ENCODE measurements at regions not wholly inside any gene's neighbourhood (a gene's known extent, or its start where the extent isn't known, plus 50 kb on each side); places are given as distances from the start of the nearest gene placed in this dataset.

- intact Hi-C loops (cut with DNase I) = loop anchor here in 1 of 2 donors (10.0 kb wide), 2 partner anchors 117 to 1483 kb away; no protein-coding TSS in a partner anchor
- DNase-seq (ENCODE audit: low spot score) = no peak
Observed at GRCh38 chr3:159887911-159888310, 100.7 kb upstream of the IL12A start.

DNA sequence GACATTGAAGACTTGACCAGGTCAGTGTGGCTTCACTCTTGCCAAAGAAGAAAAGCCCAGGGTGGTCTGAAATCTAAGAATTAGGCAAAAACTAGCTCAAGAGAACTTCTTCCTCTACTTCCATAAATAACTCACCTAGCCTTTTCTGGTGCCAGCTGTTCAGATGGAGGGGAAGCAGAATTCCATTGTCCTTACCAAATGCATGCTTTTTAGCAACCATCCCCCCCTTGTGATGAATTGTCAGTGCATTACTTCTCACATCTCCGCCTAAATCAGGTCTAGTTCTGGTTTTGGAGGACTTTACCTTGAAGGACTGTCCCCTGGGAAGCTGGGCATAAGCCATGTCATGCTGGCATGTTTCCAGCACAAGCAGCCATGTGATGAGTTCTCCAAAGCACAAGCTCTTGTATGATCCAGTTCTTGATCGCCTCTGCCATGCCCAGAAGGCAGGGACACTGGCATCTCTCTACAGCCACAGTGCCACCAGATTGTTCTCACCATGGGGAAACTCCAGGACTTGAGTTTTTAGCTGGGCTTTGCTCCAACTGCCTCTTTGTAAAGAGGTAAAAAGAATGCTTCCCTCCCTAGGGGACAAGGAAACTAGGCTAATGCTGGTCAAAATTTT is 96.4 kb upstream of the IL12A start:
- no peak for DNase-seq (ENCODE audit: low spot score)
- intact Hi-C loops (cut with DNase I) = no loop called here

- intact Hi-C loops (cut with DNase I) = no loop called here
- no peak for DNase-seq (ENCODE audit: low spot score)
Observed at GRCh38 chr3:159892801-159893200, 95.8 kb upstream of the IL12A start.

GRCh38 chr3:159894386-159894785 is 94.2 kb upstream of the IL12A start:
- intact Hi-C loops (cut with DNase I) = no loop called here
- DNase-seq (ENCODE audit: low spot score) = no peak

GRCh38 chr3:159895430-159895829 is 93.2 kb upstream of the IL12A start:
- DNase-seq (ENCODE audit: low spot score) = no peak
- intact Hi-C loops (cut with DNase I) = no loop called here

- intact Hi-C loops (cut with DNase I) = no loop called here
- no peak for DNase-seq (ENCODE audit: low spot score)
Observed at GRCh38 chr3:159896543-159896942, 92.1 kb upstream of the IL12A start.

GRCh38 chr3:159897331-159898075 is 91.1 kb upstream of the IL12A start:
- no peak for DNase-seq (ENCODE audit: low spot score)
- intact Hi-C loops (cut with DNase I) = no loop called here

- no peak for DNase-seq (ENCODE audit: low spot score)
- intact Hi-C loops (cut with DNase I) = no loop called here
Observed at GRCh38 chr3:159898147-159898546, 90.5 kb upstream of the IL12A start.

DNA sequence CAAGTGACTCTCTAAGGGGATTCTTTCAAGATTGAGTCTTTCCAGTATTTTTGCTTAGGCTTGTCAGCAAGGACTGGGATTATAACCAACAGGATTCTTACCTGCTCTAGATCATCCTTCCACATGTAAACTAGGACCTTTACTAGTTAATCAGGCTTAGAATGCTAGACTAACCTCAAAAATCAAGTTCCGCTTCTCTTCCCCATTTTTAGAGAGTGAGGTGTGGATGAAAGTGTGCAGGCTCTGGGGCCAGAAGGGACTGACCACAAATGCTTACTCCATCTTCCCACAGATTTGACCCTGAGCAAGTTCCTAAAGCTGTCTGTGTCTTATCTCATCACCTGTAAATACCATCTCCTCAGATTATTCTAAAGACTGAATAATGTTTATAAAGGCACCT is 89.5 kb upstream of the IL12A start:
- DNase-seq (ENCODE audit: low spot score) = no peak
- intact Hi-C loops (cut with DNase I) = no loop called here

DNA sequence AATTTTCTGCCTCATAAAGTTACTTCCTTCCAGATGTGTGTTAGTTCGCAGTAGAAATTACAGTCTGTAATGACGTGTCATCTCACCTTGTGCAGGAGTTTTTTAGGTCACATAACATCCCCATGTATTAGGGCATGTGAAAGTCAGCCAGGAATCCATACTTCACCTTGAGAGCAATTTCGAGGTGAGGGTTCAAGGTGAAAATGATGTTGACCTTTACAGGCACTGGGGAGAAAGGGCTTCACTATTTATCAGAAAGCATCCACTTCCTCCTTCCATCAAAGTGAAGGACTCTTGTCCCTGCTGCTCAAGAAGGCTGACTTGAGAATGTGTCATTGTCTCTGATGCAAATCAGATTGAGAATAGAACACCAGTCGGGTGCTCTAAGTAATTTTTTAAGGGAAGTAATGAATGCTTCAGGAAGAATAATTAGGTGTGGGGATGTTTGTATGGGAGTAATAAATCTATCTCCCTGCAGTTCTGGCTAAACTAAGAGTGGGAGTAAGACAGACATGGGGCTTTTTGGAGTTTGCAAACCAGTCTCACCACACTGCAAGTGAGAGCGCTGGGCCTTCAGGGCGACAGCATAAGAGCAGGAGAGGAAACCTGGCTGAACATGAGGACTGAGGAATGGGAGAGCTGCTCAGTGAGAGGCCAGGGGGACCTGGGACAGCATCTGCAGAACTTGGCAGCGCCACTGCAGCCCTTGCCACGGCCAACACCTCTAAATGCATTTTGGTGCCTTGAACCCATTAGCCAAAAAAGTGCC is 85.9 kb upstream of the IL12A start:
- intact Hi-C loops (cut with DNase I) = no loop called here

DNA sequence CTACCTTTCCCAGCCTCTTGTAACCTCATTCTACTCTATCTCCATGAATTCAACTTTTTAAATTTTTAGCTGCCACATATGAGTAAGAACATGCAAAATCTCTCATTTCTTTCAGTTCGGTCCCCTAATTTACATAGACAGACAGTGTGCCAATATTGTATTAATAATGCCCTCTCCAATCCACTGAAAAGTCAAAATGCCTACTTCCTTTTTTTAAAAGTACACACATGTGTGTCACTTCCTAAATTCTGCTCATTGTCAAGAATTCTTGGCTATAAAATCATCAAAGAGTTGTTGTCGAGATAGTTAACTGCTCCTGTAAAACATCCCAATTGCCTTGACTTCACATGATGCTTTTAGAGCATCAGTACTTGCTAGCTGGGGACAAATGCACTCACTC is 84.2 kb upstream of the IL12A start:
- DNase-seq (ENCODE audit: low spot score) = no peak
- intact Hi-C loops (cut with DNase I) = no loop called here

More for the DNA sequence above, 85.9 kb upstream of the IL12A start:
- no peak for DNase-seq (ENCODE audit: low spot score)

GRCh38 chr3:159904911-159905310 is 83.7 kb upstream of the IL12A start:
- no peak for DNase-seq (ENCODE audit: low spot score)
- intact Hi-C loops (cut with DNase I) = no loop called here

GRCh38 chr3:159907828-159908227 is 80.8 kb upstream of the IL12A start:
- intact Hi-C loops (cut with DNase I) = no loop called here

GRCh38 chr3:159910991-159911663 is 77.5 kb upstream of the IL12A start:
- intact Hi-C loops (cut with DNase I) = no loop called here
- DNase-seq (ENCODE audit: low spot score) = no peak

More at GRCh38 chr3:159907828-159908227, 80.8 kb upstream of the IL12A start:
- no peak for DNase-seq (ENCODE audit: low spot score)

DNA sequence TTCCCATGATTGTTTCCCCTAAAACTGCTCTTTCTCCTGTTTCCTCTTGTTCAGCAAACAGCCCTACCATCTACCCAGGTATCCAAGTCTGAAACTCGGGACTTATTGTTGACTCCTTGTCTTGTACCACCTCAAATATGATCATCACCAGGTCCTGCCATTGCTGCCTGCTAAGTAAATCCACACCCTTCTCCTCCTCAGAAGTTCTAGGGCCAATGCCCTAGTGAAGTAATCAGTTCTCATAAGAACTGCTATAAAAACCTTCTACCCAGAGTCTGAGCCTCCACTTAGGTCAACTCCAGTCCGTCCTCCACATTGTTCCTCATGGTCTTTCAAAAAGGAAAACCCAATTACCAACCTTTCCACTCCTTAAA is 77.0 kb upstream of the IL12A start:
- intact Hi-C loops (cut with DNase I) = no loop called here
- no peak for DNase-seq (ENCODE audit: low spot score)

DNA sequence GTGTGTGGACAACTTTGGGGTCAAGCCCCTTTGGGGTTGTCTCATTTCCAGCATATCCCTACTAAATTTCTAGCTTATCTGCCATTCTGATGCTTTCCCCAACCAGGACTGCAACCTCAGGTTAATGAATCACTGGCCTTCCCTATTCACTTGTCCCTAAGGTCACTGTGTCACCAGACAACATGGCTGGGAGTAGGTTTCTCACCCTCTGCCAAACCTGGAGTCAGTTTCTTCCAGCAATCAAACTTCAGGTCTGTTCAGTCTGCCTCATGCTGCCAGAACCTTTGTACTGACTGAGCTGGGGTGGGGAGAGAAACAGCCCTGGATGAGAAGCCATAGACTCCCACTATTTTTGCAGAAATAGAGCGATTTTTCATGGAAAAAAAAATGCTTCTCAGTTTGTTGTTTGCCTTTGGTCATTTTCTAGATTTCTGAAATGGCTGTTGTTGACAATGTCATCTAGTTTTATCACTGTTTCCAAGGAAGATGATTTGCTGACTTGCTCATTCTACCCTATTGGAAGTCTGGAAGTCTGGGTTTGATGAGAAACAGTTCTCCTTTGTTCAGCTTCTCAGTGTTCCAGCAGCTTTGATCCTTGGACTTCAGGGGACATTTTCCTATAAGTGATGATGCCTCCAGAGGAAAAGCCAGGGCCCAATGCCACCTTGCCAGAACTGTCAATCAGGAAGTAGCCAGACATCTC is 74.8 kb upstream of the IL12A start:
- intact Hi-C loops (cut with DNase I) = no loop called here
- no peak for DNase-seq (ENCODE audit: low spot score)

DNA sequence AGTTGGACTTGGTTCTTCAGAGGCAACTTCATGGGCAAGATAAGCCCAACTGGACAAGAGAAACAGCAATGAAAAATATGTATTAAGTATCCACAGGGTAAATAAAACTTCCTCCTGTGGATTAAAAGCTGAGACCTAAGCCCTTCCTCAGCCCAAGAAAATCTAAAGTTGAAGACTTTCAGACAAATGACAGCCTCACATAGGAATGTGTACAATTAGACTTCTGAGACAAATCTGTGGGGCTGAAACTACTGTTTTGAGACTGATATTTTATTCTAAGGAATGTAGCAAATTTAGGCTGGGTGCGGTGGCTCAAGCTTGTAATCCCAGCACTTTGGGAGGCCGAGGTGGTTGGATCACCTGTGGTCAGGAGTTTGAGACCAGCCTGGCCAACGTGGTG is 74.2 kb upstream of the IL12A start:
- intact Hi-C loops (cut with DNase I) = no loop called here
- no peak for DNase-seq (ENCODE audit: low spot score)

DNA sequence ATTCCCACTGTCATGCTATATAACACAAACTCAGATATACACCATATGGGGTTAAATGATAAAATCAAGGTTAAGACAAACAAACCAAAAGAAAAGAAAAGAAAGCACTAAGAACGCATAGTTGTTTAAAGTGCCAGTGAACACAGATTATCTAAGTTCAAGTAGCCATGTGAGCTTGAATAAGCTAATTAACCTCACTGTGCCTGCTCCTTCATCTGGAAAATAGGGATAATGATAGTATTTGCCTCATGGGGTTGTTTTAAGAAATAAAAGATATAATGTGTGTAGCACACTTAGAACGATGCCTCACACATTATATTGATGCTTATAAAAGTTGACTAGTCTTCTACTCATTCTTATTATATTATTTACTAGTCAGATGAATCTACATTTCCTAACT is 72.6 kb upstream of the IL12A start:
- intact Hi-C loops (cut with DNase I) = no loop called here
- no peak for DNase-seq (ENCODE audit: low spot score)

DNA sequence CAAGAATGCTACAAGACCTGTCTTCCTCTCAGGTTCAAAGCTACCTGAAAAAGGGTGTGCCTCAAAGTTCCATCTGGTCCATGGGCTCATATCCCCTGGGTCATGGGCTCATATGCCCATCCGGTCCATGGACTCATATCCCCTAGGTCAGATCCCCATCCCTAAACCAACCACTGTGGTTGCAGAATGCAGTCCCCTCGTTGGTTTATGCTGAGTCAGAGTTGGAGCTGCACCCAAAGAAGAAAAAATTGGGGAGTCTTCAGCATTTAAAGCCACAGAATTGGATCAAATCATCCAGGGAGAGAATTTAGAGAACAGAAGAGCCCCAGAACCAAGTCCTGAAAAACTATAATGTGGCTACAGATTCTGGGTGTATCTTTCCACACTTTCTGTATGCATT is 71.5 kb upstream of the IL12A start:
- DNase-seq (ENCODE audit: low spot score) = no peak
- intact Hi-C loops (cut with DNase I) = no loop called here
